NCI-H2029 treated with DMSO at 0.1 percent for 48 hours (cell line): ENCODE measurements at regions not wholly inside any gene's neighbourhood (a gene's known extent, or its start where the extent isn't known, plus 50 kb on each side); places are given as distances from the start of the nearest gene placed in this dataset.
"Not testable (repeated sequence)": the region's sequence is repeated elsewhere in the genome, so short reads cannot be mapped to it uniquely, and the experiment has no call there.

ENCODE experiments used
- DNase-seq: peaks from one replicate; lab custom pipeline; 2025; lab: John Stamatoyannopoulos, UW

GRCh38 chr12:47348206-47348605 is 268.4 kb upstream of the AMIGO2 start:
- DNase-seq: no peak

GRCh38 chr12:47346251-47347019 is 266.7 kb upstream of the AMIGO2 start:
- no peak for DNase-seq

- DNase-seq: no peak
These were observed 264.2 kb upstream of the AMIGO2 start for GRCh38 chr12:47343684-47344567.

- no peak for DNase-seq
These were observed 260.8 kb upstream of the AMIGO2 start for GRCh38 chr12:47340411-47341015.

- no peak for DNase-seq
These were observed 257.8 kb upstream of the AMIGO2 start for GRCh38 chr12:47337581-47337980.

GRCh38 chr12:47333271-47333858 is 253.6 kb upstream of the AMIGO2 start:
- not testable (repeated sequence) for DNase-seq

GRCh38 chr12:47328831-47329545 is 249.2 kb upstream of the AMIGO2 start:
- DNase-seq: no peak

GRCh38 chr12:47326190-47326589 is 246.4 kb upstream of the AMIGO2 start:
- DNase-seq: no peak

- DNase-seq: no peak
These were observed 244.0 kb upstream of the AMIGO2 start for GRCh38 chr12:47323802-47324201.

GRCh38 chr12:47321436-47321835 is 241.7 kb upstream of the AMIGO2 start:
- DNase-seq: no peak

- no peak for DNase-seq
These were observed 240.0 kb upstream of the AMIGO2 start for GRCh38 chr12:47319746-47320145.

GRCh38 chr12:47318963-47319362 is 239.2 kb upstream of the AMIGO2 start:
- no peak for DNase-seq

- no peak for DNase-seq
These were observed 237.6 kb upstream of the AMIGO2 start for GRCh38 chr12:47317175-47317915.

GRCh38 chr12:47316609-47317049 is 236.9 kb upstream of the AMIGO2 start:
- DNase-seq: no peak

- no peak for DNase-seq
These were observed 235.2 kb upstream of the AMIGO2 start for GRCh38 chr12:47314996-47315395.

- no peak for DNase-seq
These were observed 233.2 kb upstream of the AMIGO2 start for GRCh38 chr12:47312808-47313426.

GRCh38 chr12:47312147-47312546 is 232.4 kb upstream of the AMIGO2 start:
- no peak for DNase-seq

- no peak for DNase-seq
These were observed 231.8 kb upstream of the AMIGO2 start for GRCh38 chr12:47311568-47311967.

- no peak for DNase-seq
These were observed 231.3 kb upstream of the AMIGO2 start for GRCh38 chr12:47311010-47311409.

GRCh38 chr12:47308672-47309071 is 228.9 kb upstream of the AMIGO2 start:
- DNase-seq: no peak
